AG04449 (cell line): ENCODE measurements at regions not wholly inside any gene's neighbourhood (a gene's known extent, or its start where the extent isn't known, plus 50 kb on each side); places are given as distances from the start of the nearest gene placed in this dataset.

ENCODE experiments used
- CTCF ChIA-PET: fragments of 350-600 bp; formaldehyde crosslinking; extraction: SDS; loops from one replicate; lab custom pipeline; 2021; ENCODE audit warnings: antibody characterized with exemption; lab: Yijun Ruan, JAX
- POLR2A ChIA-PET: fragments of 400-600, 350-600 bp; formaldehyde crosslinking; extraction: SDS; loops from one replicate; lab custom pipeline; 2020; ENCODE audit warnings: antibody characterized with exemption, inconsistent platforms; lab: Yijun Ruan, JAX
- DNase-seq: peaks from one replicate; pipeline ENCODE4 v3.0.0-alpha.2; 2010; ENCODE audit warnings: low read depth, low spot score
- H3K4me3 ChIP-seq: 2 replicates; pipeline ENCODE4 v1.5.1; 2011; ENCODE audit warnings: low read depth, mild to moderate bottlenecking, control low read depth, low read length
- TF ChIP-seq, protein P1 (sequence below): IDR thresholded peaks from one replicate; pipeline ENCODE4 v1.5.1; 2011; ENCODE audit warnings: mild to moderate bottlenecking, moderate library complexity, low read length, control low read depth, inconsistent platforms; ENCODE audit not compliant: insufficient read depth; ENCODE audit errors: missing control alignments

DNA sequence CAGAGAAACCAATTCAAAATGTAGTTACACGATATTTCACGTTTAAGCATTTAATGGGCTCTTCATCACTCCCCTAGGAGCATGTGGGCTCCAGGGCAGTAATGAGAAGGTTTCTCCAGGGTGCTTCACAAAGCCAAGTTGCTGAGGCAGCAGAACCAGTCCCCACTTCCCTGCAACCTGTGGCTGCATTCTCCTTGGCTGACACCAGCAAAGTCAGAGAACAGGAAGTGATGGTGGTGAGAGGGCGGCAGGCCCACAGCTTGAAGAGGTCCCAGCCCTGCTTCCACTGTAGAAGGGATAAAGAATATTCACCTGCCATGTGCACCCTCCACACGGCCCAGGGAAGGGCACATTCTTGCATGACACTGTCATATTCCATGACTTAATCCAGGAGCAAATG, 133.2 kb downstream of the CBLN1 start:
- TF ChIP-seq, protein P1, sequence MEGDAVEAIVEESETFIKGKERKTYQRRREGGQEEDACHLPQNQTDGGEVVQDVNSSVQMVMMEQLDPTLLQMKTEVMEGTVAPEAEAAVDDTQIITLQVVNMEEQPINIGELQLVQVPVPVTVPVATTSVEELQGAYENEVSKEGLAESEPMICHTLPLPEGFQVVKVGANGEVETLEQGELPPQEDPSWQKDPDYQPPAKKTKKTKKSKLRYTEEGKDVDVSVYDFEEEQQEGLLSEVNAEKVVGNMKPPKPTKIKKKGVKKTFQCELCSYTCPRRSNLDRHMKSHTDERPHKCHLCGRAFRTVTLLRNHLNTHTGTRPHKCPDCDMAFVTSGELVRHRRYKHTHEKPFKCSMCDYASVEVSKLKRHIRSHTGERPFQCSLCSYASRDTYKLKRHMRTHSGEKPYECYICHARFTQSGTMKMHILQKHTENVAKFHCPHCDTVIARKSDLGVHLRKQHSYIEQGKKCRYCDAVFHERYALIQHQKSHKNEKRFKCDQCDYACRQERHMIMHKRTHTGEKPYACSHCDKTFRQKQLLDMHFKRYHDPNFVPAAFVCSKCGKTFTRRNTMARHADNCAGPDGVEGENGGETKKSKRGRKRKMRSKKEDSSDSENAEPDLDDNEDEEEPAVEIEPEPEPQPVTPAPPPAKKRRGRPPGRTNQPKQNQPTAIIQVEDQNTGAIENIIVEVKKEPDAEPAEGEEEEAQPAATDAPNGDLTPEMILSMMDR = no peak
- H3K4me3 ChIP-seq = no peak overlapping the region
- no peak for DNase-seq
- ChIA-PET CTCF (no interaction called here), POLR2A (no interaction called here)

DNA sequence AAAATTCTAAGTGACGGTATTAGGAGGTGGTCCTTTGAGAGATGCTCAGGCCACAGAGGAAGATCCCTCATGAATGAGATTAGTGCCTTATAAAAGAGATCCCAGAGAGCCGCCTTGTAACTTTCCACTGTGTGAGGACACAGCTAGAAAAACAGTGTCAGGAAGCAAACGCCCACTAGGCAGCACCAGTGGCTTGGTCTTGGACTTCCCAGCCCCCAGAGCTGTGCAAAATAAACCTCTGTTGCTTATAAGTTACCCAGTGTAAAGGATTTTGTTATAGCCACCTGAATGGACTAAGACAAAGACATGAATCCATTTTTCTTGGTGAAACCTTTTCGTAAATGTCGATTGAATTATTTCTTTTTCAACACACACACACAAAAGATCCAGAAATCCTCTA, 141.0 kb downstream of the CBLN1 start:
- TF ChIP-seq, protein P1 = no peak
- no peak overlapping the region for H3K4me3 ChIP-seq
- no peak for DNase-seq
- CTCF ChIA-PET = no interaction called here
- POLR2A ChIA-PET = no interaction called here

DNA sequence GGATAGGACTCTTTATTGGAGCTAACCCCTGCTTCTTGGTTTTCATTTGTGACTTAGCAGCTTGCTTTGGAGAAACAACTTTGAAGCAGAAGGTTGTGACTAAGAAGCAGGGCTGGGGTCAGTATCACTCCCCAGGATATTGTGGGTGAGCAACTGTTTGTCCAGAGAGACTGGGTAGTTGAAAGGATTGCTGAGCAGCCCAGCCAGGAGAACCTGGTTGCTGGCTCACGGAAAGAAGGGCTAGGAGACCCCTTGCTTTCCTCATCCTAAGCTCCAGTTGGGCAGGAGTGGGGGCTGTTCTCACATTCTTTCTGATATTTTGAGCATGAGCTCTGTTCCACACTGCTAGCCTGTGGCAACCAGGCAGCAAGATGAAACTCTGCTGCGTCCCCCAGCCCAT, 151.2 kb downstream of the CBLN1 start:
- DNase-seq = no peak
- TF ChIP-seq, protein P1 = no peak
- H3K4me3 ChIP-seq = no peak overlapping the region
- POLR2A ChIA-PET = no interaction called here
- CTCF ChIA-PET = no interaction called here

DNA sequence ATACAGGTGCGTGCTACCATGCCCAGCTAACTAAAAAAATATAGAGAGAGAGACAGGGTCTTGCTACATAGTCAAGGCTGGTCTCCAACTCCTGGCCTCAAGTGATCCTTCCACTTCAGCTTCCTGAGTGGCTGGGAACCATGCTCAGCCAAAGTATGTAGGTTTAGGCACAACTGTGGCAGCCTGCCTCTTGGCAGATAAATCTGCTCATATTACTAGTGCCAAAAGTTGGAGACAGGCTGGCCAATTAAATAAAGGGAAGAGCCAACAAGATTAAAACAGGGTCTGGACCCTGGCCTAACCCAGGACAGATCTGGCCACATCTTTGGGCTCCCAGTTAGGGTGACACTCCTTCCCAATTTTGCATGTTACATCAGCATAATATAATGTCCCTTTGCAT, 151.7 kb downstream of the CBLN1 start:
- ChIA-PET CTCF (no interaction called here), POLR2A (no interaction called here)
- TF ChIP-seq, protein P1 = no peak
- DNase-seq = no peak
- no peak overlapping the region for H3K4me3 ChIP-seq

DNA sequence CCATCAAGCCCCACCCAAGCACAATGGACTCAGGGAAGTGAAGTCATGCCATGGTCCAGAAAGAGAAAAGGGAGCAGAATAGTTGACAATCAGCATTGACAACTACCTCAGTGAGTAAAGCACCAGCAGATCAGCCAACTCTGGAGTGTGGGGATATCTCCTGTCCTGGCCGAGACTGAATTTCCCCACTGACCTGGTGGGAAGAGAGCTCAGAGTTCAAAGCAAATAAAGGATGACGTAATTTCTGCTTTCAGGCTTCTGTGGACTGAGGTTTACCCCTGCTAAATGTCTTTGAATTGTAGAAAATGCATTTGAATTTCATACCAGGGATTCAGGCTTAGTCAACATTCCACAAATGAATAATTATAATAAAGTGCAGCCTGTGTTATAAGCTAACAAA, 152.9 kb downstream of the CBLN1 start:
- no peak overlapping the region for H3K4me3 ChIP-seq
- ChIA-PET CTCF (no interaction called here), POLR2A (no interaction called here)
- DNase-seq = no peak
- TF ChIP-seq, protein P1 = no peak

DNA sequence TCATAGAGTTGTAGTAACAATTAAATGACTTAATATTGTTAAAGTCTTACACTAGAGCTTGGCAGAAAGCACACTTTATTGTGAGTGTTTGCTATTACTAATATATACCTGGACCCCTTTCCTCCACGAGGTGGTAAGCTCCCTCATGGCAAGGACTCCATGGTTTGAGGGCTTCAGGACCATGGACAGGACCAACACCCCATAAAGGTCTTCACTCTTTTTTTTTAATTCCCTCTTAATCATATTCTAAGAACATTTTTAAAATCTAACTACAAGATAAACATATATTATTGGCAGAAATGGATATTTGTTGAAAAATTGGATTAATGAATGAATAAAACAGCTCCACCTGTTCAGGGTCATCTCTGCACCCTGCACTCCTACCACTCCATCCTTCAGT, 154.5 kb downstream of the CBLN1 start:
- DNase-seq = no peak
- TF ChIP-seq, protein P1 = no peak
- no peak overlapping the region for H3K4me3 ChIP-seq
- ChIA-PET POLR2A (no interaction called here), CTCF (no interaction called here)
